Keratinocyte (primary cell): ENCODE measurements at regions not wholly inside any gene's neighbourhood (a gene's known extent, or its start where the extent isn't known, plus 50 kb on each side); places are given as distances from the start of the nearest gene placed in this dataset.

ENCODE experiments used
- CTCF ChIP-seq, 3 experiments: IDR thresholded peaks in 1 of 3; conservative IDR thresholded peaks in 1 of 3; optimal IDR thresholded peaks in 1 of 3; 2 replicates in 2 of 3; 3 replicates in 1 of 3; pipeline versions ENCODE3 to v1.5.1; 2011; ENCODE audit warnings: low read length in 3 of 3, mild to moderate bottlenecking in 3 of 3, moderate library complexity in 2 of 3, control low read depth in 1 of 3, inconsistent platforms in 1 of 3; ENCODE audit not compliant: insufficient read depth in 2 of 3; ENCODE audit errors: extremely low read depth in 1 of 3
- EZH2 ChIP-seq: IDR thresholded peaks from one replicate; pipeline ENCODE4 v1.6.1; 2012; ENCODE audit warnings: inconsistent platforms, mild to moderate bottlenecking, low read length, moderate library complexity

DNA sequence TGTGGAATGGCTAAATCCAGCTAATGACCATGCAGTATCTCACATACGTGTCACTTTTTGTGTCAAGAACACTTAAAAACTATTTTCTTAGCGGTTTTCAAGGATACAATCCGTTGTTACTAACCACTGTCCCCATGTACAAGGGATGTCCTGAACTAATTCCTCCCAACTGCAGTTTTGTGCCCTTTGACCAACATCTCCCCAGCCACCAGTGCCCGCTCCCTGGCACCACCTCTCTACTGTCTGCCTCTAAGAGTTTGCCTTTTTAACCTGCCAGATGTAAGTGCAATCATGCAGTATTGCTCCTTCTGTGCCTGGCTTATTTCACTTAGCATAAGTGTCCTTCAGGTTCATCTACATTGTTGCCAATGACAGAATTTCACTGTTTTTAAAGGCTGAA is 315.7 kb downstream of the TMEM121 start:
- TF ChIP-seq CTCF (optimal IDR thresholded peaks at IDR 0.05 in 1 of 3, IDR thresholded peaks at IDR 0.05 in 1 of 3, conservative IDR thresholded peaks at IDR 0.05 in 1 of 3; ENCODE audit: extremely low read depth in 1 of 3, insufficient read depth in 2 of 3, low read length in 3 of 3) (no peak), EZH2 (no peak)
